ENCODE measurements at regions not wholly inside any gene's neighbourhood (a gene's known extent, or its start where the extent isn't known, plus 50 kb on each side); places are given as distances from the start of the nearest gene placed in this dataset.

DNA sequence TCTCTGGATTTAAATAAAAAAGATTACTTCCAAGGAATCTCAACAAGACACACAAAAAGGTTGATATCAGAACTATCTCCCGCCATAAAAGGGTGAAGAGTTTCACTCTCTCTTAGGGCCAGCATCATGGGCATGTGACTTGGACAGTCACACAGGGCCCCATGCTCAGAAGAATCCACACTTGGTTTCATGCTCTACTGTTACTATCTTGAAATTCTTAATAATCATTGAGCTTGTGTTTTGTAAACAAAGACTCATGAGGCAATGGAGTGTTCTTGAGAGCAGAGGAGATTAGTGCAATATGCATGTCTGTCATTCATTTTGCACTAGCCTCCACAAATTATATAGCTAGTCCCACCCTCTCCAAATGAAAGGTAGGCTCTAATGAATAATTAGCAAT lies 58.4 kb downstream of the HMHB1 start:
- DNase-seq (ENCODE audit: low read depth, low spot score): no peak

DNA sequence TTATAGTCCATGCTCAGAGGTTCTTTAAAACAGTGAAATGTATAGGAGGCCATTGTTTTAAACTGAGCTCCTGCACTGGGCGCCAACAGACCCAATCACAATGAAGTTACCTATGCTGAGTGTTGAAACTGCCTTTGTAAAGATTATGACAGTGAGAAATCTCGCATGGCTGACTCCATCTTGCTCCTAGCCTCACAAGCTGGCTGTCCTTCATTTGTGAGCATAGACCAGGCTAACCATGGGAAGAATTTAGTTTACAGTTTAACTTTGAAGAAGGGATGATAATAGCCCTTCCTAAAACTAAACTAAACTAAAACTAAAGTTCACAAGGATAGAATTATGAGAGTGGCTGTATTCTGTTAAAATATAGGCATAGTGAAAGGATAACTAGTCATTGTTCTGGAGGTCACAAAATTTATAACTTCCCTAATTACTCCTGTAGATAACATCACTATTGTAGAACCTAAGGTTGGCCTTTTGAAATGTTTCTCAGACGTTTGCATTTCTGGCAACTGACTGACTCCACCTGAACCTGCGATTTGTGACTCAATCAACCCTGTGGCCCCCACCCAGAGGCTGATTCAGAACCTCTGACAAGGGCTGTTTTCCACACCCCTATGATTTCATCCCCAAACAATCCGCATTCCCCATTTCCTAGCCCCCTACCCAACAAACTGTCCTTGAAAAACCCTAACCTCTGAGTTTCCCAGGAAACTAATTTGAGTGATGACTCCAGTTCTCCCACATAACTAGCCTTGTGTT lies 59.1 kb downstream of the HMHB1 start:
- DNase-seq (ENCODE audit: low read depth, low spot score): no peak

DNA sequence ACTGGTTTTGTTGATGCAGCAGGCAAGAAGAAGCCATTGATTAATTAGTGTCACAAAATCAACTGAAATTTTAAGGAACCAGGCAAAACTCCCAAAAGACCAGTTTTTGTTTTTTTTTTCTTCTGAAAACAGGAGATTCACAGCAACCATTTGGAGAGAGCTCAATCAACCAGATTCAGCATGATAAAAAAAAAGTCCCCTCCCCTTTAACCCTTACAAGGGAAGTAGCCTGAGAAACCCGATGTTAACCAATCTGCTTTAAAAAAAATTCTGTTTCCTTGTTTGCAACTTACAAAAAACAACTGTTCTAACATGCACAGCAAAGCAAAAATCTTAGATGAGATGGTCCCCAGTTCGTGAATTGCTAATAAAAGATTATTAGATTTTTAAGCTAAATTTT lies 59.7 kb downstream of the HMHB1 start:
- DNase-seq (ENCODE audit: low read depth, low spot score): no peak

DNA sequence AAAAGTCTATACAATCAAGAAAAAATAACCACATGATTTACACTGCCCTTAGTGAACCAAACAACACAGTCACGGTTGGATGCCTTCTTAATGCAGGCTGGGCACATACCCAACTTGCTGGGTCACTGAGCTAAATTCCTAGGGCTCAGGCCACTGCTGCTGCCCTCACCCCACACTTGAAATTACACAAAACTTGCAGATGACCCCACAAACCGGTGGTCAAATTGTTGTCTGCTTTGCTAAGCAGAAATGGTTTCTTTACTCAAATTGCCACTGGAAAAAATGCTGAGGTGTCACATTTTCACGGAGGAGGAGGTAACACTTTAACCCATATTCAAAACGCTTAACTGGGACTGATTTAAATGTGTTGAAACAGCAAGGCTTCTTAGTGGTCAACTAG lies 62.4 kb downstream of the HMHB1 start:
- DNase-seq (ENCODE audit: low read depth, low spot score): no peak

DNA sequence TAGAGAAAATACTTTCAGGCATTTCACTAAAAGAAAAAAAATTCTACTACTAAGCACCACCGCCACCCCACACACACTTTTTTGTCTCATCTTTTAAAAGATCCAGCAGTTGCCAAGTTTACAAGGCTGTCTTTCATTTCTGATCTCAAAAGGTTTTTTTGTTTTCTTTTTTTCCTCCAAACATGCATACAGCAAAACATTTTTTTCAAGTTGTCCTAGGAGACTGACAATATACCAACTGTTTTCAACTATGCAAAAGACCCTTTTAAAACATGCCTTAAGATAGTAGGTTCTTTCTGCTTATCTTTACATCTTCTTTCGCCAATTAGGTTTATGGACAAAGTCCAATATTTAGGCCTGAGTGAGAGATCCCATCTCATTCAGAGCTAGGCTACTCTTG lies 65.2 kb downstream of the HMHB1 start:
- DNase-seq (ENCODE audit: low read depth, low spot score): no peak

DNA sequence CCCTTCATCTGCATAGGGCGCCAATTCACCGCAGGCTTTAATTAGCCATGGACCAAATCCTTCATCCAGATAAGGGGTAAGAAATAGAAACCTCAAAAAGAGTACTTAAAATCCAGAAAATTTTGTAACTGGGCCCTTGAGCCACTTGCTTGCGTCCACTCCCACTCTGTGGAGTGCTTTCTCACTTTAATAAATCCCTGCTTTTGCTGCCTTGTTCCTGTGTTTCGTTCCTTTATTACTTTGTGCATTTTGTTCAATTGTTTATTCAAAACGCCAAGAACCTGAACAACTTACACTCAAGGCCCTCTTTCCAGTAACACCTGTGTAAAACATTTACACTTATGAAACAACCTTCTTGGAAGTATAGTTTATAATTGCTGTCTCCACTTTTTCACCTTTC lies 66.5 kb downstream of the HMHB1 start:
- no peak for DNase-seq (ENCODE audit: low read depth, low spot score)

DNA sequence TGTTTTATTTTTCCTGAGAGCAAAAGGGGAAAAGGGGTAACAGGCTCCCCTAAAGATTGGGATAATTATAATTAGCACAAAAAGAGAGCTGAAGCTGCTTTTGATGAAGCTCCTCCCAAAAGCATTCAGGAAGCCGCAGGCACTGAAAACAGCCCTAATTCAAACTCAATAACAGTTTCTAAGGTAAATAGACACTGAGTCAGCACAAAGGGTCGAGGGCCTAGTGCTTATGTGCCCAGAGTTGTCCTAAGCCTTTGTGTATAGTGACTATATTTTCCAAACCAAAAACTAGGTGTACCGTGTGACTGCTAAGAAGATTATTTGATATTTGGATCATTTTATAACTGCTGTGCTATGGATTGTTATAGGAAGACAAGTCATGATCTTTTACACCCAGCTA lies 67.7 kb downstream of the HMHB1 start:
- DNase-seq (ENCODE audit: low read depth, low spot score): no peak

DNA sequence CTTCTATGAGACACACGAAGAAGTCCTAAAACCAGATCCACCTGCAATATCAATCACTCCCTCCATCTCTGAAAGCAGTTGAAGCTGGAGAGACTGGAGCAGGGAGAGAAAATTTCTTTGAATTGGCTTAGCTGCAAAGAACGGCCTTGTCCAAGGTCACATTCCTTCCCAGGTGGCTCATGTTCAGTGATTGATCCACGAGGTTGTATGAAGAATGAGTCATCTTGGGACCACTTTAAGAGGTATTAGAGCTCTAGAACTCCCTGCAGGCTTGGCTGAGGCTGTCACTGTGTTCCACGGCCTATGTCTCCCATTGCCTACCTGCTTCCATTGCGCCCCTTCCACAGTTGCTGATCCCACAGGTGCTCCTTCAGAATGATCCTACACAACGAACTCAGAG lies 68.2 kb downstream of the HMHB1 start:
- no peak for DNase-seq (ENCODE audit: low read depth, low spot score)

DNA sequence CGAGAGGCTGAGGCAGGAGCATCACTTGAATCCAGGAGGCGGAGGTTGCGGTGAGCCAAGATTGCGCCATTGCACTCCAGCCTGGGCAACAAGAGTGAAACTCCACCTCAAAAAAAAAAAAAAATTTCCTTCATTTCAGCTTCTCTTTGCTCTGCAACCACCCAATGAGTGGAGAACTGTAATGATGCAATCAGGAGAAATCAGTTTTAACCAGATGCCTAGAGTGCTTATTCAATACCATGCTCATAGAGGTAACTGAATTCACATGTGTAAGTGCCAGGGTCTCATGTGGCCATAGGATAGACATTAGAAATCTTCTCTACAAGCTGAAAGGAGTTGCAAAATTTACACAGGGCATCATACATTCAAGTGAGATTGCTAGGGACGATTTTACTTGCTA lies 70.6 kb downstream of the HMHB1 start:
- DNase-seq (ENCODE audit: low read depth, low spot score): no peak

DNA sequence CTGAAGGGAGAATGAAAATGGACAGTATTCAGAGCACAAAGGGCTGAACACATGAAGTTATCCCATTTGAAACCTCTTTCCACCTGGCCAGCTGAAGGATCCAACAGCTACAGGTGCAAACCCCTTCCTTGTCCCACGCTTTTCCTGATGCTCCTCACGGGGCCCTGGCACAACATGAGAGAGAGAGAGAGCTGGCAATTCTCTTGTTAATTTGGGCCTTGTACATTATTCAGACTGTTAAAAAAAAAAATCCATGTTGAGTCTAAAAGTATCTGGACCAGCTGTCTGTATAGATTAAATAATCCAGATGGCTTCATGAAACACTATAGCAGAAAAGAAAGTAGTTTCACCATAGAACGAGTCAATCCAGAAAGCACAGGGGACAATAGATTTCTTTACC lies 74.1 kb downstream of the HMHB1 start:
- DNase-seq (ENCODE audit: low read depth, low spot score): no peak

DNA sequence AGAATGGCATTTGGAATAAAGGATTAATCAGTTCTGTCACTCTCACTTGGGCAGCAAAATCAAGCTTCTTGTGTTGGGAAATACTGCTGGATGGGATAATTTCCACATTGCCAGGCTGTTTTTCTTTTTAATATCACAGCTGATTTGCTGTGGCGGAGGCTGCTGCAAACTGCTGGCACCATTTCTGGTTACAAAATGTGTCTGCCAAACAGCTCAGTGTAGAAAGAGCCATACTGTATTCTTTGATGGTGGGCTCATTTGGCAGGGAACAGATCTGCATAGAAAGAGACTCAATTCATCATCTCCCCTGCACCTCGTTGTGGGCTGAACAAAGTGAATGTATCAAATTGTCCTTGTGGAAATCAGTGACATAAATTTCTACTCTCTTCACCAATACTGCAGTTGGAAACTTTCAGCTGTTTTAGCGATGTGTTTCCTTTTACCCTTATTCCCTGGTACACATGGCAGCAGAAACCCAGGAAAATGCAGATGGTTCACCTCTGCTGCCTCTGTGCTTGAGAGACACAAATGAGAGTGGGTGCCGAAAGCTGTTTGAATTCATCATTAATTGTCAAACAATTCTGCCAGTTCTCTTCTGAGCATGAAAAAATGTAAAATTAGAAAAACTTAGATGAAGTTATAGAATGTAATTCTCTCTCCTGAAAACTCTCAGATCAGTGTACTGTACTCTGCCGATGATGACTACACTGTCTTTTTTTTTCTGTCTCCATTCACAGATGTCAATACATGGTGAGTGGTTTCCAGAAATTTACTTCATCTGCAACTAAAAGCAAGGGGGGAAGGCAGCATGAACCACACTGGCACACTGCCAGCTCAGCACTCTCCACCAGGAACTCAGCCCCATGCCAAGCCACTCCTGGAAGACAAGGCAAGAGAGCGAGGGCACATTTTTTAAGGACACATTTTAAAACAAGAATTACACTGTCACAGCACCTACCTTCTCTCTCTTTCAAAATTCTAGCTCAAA lies 75.0 kb downstream of the HMHB1 start:
- peak; percentile 55 for DNase-seq (ENCODE audit: low read depth, low spot score)

DNA sequence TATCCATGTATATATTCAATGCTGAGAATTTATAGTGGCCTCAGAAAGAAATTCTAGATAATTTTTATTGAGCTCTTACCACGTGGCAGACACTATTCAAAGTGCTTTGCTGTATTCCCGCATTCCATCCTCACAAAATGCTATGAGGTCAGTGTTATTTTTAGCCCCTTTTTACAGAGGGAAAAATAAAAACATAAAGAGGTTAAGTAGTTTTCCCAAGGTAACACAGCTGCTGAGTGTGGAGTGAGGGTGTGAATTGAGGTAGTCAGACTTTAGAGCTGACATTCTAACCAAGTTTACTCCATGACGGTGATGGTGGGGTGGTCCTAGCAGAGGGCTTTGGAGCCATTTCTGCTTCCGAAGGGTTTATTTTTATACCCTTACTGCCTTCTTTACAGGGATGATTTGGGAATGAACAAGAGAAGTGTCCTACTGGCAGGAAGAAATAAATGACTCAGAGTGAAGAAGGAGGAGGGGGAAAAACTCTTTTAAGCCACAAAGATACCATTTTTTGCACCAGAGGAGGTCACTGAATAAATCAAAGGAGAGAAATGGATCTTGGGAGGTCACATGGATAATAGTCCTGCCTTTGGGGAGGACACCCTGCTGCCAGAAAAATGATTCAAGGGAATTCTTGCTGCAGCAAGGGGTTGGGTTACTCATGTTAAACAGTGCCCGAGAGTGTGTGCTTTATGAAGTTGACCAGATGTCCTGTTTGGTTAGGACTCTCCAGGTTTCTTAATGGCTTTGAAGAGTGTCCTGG lies 76.1 kb downstream of the HMHB1 start:
- DNase-seq (ENCODE audit: low read depth, low spot score): peak; percentile 70

DNA sequence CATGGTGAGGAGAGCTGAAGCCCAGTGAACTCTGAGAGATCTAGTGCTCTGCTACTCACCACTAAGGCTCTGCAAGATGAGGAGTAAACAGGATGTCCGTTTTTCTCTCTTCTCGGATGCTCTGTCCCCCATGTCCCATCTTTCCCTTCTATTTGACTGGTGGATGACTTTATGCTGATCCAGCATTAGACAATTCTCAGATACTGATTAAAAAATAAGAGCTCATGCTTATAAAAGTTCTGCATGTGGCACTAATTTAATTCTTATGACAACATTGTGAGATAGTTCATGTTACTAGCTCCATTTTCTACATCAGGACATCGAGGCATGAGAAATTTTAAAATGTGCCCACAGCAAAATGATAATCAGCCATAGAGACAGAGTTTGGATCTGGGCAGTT lies 77.0 kb downstream of the HMHB1 start:
- no peak for DNase-seq (ENCODE audit: low read depth, low spot score)

DNA sequence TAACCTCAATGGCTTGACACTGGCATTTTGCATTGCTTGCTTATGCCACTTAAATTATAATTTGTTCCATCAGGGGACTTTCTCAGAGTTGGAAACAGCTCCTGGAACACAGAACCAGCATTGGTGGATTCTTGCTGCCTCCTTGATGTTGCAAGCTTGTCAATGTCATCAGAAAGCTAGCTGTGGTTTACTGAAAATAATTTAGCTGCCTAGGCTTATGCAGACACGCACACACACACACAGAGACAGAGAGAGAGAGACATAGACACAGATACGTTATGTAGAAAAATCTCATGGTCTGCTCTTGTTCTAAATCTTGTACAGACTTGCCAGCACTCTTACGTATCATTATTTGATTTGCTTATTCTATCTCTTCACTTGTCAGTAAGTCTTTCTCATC lies 78.0 kb downstream of the HMHB1 start:
- no peak for DNase-seq (ENCODE audit: low read depth, low spot score)

DNA sequence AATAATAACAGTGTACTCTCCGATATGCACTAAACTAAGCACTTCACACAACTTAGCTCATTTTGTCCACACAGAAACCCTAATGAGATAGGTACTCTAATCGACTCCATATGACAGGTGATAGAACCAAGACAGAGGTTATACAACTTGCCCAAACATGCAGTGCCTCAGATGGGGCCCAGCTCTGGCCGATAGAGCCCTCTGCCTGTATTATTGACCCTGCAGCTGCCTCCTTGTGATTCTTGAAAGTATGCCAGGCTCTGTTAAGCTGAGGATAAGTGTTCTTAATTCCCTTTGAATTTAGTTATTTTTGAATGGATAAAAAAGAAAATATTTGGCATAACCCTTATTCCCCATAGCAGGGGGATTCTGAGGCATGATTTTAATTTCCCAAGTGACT lies 78.5 kb downstream of the HMHB1 start:
- no peak for DNase-seq (ENCODE audit: low read depth, low spot score)

DNA sequence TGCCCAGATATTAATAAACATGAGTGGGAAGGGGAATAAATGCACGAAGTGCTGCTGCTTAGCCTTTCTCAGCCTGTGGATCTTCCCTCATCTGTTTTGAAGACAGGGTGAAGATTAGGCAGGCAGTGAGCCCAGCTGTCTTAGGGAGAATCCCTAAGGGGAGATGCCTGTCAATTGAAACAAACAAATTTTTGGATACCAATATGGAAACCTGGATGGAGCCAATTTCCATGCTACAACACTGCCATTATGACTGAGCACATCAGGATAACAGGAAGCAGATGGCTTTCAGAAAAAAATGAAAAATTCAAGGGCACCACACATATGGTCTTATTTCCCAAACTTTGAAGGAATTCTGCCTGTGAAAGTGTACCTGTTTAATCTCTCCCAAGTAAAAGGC lies 80.3 kb downstream of the HMHB1 start:
- no peak for DNase-seq (ENCODE audit: low read depth, low spot score)

DNA sequence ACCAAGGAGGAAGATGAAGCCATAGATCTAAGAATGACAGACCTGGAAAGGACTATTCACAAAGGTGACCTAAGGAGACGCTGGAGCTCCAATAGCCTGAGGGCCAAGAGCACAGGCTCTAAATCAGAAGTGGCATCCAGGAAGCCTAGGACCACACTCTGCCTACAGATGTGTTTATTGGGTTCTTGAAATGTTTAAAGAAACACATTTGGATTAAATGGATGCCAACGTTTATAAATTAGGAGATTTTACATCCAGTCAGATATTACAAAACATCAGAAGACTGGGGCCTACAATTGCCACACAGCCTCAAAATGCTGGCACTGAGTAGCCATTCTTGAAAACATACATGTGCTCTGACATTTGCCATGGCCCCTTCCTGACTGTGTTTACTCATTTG lies 80.9 kb downstream of the HMHB1 start:
- no peak for DNase-seq (ENCODE audit: low read depth, low spot score)

DNA sequence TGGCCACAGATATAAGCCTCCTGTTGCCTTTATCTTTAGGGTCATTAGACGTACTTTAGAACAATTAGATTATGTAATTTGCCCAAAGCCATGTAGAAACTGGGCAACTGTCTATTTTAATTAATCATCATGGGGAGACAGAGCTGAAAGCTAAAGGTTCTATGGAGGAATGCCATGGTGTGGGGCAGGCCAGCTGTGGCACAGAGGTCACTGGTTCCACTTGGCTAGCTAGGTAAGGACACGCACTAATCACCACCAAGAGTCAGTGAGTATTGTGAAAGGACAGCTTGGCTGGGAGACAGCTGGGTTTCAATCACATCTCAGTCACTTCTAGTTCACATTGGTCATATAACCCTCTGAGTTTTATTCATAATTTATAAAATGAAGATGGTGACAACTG lies 81.7 kb downstream of the HMHB1 start:
- no peak for DNase-seq (ENCODE audit: low read depth, low spot score)

DNA sequence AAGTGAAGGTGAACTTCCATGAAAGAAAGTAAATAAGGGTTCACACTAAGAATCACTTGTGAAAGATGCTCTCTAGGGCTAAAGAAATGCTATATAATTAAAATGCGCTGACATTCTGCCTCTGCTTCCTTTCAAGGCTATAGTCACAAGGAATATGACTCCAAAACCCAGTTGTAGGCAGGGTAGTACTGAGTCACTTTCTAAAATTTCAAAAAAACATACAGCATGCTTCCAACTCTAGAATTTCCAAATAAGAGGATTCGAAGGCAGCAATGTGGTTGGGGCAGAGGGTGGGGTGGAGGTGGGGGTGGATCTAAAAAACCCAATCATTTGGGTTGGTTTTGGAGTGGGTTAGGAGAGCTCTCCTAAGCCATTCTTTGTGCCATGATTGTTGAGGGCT lies 84.6 kb downstream of the HMHB1 start:
- DNase-seq (ENCODE audit: low read depth, low spot score): no peak

DNA sequence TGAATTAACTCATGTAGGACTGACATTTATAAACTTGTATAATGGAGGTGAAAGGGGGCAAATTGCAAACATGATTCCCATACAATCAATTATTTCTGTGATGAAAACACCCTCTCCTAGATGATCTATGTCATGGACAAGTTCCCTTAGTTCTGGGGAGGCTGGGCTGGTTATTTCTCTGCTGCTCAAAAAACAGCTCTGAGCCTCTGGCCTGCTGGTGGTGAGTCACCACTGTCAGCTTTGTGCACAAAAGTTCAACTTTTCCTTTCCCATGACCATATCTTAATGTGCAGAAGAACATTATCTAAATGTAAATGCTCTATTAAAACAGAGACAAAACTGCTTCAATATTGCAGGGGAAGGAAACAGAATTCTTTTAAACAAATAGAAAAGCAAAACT lies 85.0 kb downstream of the HMHB1 start:
- DNase-seq (ENCODE audit: low read depth, low spot score): no peak

DNA sequence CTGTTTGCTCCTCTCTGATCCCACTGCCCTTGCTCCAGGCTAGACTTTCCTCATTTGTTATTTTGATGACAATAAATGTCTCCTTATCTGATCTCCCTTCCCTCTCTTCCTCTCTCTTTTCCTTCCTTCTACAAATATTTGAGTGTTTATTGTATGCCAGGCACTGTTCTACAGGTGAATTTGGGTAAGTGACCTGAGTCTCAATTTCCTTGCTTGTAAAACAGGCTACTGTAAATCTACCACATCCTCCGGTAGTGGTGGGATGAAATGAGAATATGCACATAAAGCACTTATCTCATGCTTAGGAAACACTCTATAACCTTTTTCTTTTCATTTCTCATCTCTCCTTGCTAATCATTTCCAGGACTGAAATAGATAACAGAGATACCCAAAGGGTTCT lies 86.4 kb downstream of the HMHB1 start:
- DNase-seq (ENCODE audit: low read depth, low spot score): no peak

DNA sequence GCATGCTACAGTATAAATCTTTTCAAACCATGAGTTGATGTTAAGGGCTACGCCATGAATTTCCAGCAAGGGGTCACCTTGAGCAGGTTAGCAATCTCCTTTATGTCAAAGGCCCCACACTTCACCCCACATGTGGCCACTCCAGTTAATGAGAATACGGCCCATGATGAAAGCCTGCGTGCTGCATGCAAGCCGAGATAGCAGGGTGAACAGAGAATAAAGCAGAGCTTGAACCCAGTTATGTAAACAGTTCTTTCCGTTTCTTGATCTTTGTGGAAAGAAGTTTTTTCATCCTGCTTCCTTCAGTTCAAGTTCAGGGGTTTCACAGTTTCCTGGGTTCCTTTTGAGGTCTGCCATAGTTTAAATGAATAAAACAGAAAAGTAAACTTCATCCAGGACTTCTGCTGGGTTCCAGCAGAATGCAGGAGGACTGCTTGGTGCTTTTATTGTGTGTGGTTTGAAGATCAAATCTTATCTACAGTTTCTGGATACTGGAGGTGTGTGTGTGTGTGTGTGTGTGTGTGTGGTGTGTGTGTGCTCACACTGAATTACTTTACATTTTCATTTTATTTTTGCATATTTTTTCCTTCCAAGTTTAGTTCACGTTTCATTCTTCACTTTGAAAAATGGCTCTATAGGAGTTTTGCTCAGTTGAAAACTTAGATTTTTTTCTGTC lies 87.1 kb downstream of the HMHB1 start:
- DNase-seq (ENCODE audit: low read depth, low spot score): no peak
